ENCODE measurements at regions not wholly inside any gene's neighbourhood (a gene's known extent, or its start where the extent isn't known, plus 50 kb on each side); places are given as distances from the start of the nearest gene placed in this dataset.
A peak's percentile ranks its signal among the peaks of the same experiment; 100 is the strongest.

- H3K9me3 ChIP-seq, result no peaks in the 10 kb centered on the region
- in situ Hi-C loops (cut with MboI; ENCODE audit: low sequenced_read_pairs), result no loop called here
- no peaks in the 10 kb centered on the region for H3K27me3 ChIP-seq (ENCODE audit: low read depth)
- peaks cover 11% of the 10 kb centered on the region for H3K4me1 ChIP-seq
- no peaks in the 10 kb centered on the region for H3K36me3 ChIP-seq (replicated peaks)
- DNase-seq (ENCODE audit: low spot score in 2 of 2), result no peak
- no peak overlapping the region for H3K4me3 ChIP-seq
Observed at GRCh38 chrX:42686296-42686695, 91.7 kb downstream of the PPP1R2C start.

GRCh38 chrX:42684065-42684464 lies 93.9 kb downstream of the PPP1R2C start:
- Histone ChIP-seq H3K27me3 (ENCODE audit: low read depth) (no peaks in the 10 kb centered on the region), H3K9me3 (no peaks in the 10 kb centered on the region), H3K36me3 (replicated peaks) (no peaks in the 10 kb centered on the region), H3K4me3 (no peak overlapping the region), H3K4me1 (peaks cover 28% of the 10 kb centered on the region)
- in situ Hi-C loops (cut with MboI; ENCODE audit: low sequenced_read_pairs), result no loop called here
- DNase-seq (ENCODE audit: low spot score in 2 of 2), result no peak

GRCh38 chrX:42680666-42681065 lies 97.3 kb downstream of the PPP1R2C start:
- DNase-seq (ENCODE audit: low spot score in 2 of 2), result peak; percentile 78 to 95
- H3K4me1 ChIP-seq, result peaks cover 28% of the 10 kb centered on the region
- no peaks in the 10 kb centered on the region for H3K27me3 ChIP-seq (ENCODE audit: low read depth)
- H3K36me3 ChIP-seq (replicated peaks), result no peaks in the 10 kb centered on the region
- H3K4me3 ChIP-seq, result no peak overlapping the region
- H3K9me3 ChIP-seq, result no peaks in the 10 kb centered on the region
- in situ Hi-C loops (cut with MboI; ENCODE audit: low sequenced_read_pairs), result no loop called here

GRCh38 chrX:42678133-42678532 lies 99.8 kb downstream of the PPP1R2C start:
- Histone ChIP-seq H3K4me3 (no peak overlapping the region), H3K4me1 (peaks cover 28% of the 10 kb centered on the region), H3K9me3 (no peaks in the 10 kb centered on the region), H3K27me3 (ENCODE audit: low read depth) (no peaks in the 10 kb centered on the region), H3K36me3 (replicated peaks) (no peaks in the 10 kb centered on the region)
- DNase-seq (ENCODE audit: low spot score in 2 of 2), result peak; percentile 40
- in situ Hi-C loops (cut with MboI; ENCODE audit: low sequenced_read_pairs), result no loop called here

- H3K9me3 ChIP-seq, result no peaks in the 10 kb centered on the region
- DNase-seq (ENCODE audit: low spot score in 2 of 2), result no peak
- no peaks in the 10 kb centered on the region for H3K27me3 ChIP-seq (ENCODE audit: low read depth)
- H3K36me3 ChIP-seq (replicated peaks), result no peaks in the 10 kb centered on the region
- no peaks in the 10 kb centered on the region for H3K4me1 ChIP-seq
- in situ Hi-C loops (cut with MboI; ENCODE audit: low sequenced_read_pairs), result no loop called here
- H3K4me3 ChIP-seq, result no peak overlapping the region
Observed at GRCh38 chrX:42673301-42673810, 104.6 kb downstream of the PPP1R2C start.

GRCh38 chrX:42664680-42665079 lies 113.3 kb downstream of the PPP1R2C start:
- Histone ChIP-seq H3K9me3 (0 out of 2 replicates have a peak, but pooled peaks cover 1% of the 10 kb centered on the region), H3K4me3 (no peak overlapping the region), H3K27me3 (ENCODE audit: low read depth) (no peaks in the 10 kb centered on the region), H3K4me1 (no peaks in the 10 kb centered on the region), H3K36me3 (replicated peaks) (no peaks in the 10 kb centered on the region)
- in situ Hi-C loops (cut with MboI; ENCODE audit: low sequenced_read_pairs), result no loop called here
- DNase-seq (ENCODE audit: low spot score in 2 of 2), result no peak

GRCh38 chrX:42628471-42628870 lies 149.5 kb downstream of the PPP1R2C start:
- DNase-seq (ENCODE audit: low spot score in 2 of 2), result no peak
- no peak overlapping the region for H3K4me3 ChIP-seq
- no peaks in the 10 kb centered on the region for H3K36me3 ChIP-seq (replicated peaks)
- no peaks in the 10 kb centered on the region for H3K27me3 ChIP-seq (ENCODE audit: low read depth)
- no peaks in the 10 kb centered on the region for H3K9me3 ChIP-seq
- in situ Hi-C loops (cut with MboI; ENCODE audit: low sequenced_read_pairs), result no loop called here
- H3K4me1 ChIP-seq, result peaks cover 13% of the 10 kb centered on the region

- Histone ChIP-seq H3K4me3 (no peak overlapping the region), H3K9me3 (no peaks in the 10 kb centered on the region), H3K36me3 (replicated peaks) (no peaks in the 10 kb centered on the region), H3K27me3 (ENCODE audit: low read depth) (no peaks in the 10 kb centered on the region), H3K4me1 (peaks cover 13% of the 10 kb centered on the region)
- in situ Hi-C loops (cut with MboI; ENCODE audit: low sequenced_read_pairs), result no loop called here
- DNase-seq (ENCODE audit: low spot score in 2 of 2), result no peak
Observed at GRCh38 chrX:42627891-42628290, 150.1 kb downstream of the PPP1R2C start.

- in situ Hi-C loops (cut with MboI; ENCODE audit: low sequenced_read_pairs), result no loop called here
- H3K36me3 ChIP-seq (replicated peaks), result no peaks in the 10 kb centered on the region
- DNase-seq (ENCODE audit: low spot score in 2 of 2), result no peak
- no peaks in the 10 kb centered on the region for H3K27me3 ChIP-seq (ENCODE audit: low read depth)
- H3K4me3 ChIP-seq, result no peak overlapping the region
- peaks cover 13% of the 10 kb centered on the region for H3K4me1 ChIP-seq
- H3K9me3 ChIP-seq, result no peaks in the 10 kb centered on the region
Observed at GRCh38 chrX:42624524-42624923, 153.4 kb downstream of the PPP1R2C start.

- no peak overlapping the region for H3K4me3 ChIP-seq
- no peaks in the 10 kb centered on the region for H3K9me3 ChIP-seq
- no peaks in the 10 kb centered on the region for H3K36me3 ChIP-seq (replicated peaks)
- H3K27me3 ChIP-seq (ENCODE audit: low read depth), result no peaks in the 10 kb centered on the region
- peaks cover 7% of the 10 kb centered on the region for H3K4me1 ChIP-seq
- DNase-seq (ENCODE audit: low spot score in 2 of 2), result no peak
- in situ Hi-C loops (cut with MboI; ENCODE audit: low sequenced_read_pairs), result no loop called here
Observed at GRCh38 chrX:42619068-42619467, 158.9 kb downstream of the PPP1R2C start.

GRCh38 chrX:42616981-42617380 lies 161.0 kb downstream of the PPP1R2C start:
- no peak for DNase-seq (ENCODE audit: low spot score in 2 of 2)
- no peaks in the 10 kb centered on the region for H3K27me3 ChIP-seq (ENCODE audit: low read depth)
- in situ Hi-C loops (cut with MboI; ENCODE audit: low sequenced_read_pairs), result no loop called here

GRCh38 chrX:42615161-42615563 lies 162.8 kb downstream of the PPP1R2C start:
- peaks cover 7% of the 10 kb centered on the region for H3K4me1 ChIP-seq
- in situ Hi-C loops (cut with MboI; ENCODE audit: low sequenced_read_pairs), result no loop called here
- H3K36me3 ChIP-seq (replicated peaks), result no peaks in the 10 kb centered on the region
- H3K27me3 ChIP-seq (ENCODE audit: low read depth), result no peaks in the 10 kb centered on the region
- peak; percentile 14 to 76 for DNase-seq (ENCODE audit: low spot score in 2 of 2)
- H3K9me3 ChIP-seq, result no peaks in the 10 kb centered on the region
- H3K4me3 ChIP-seq, result no peak overlapping the region

More at GRCh38 chrX:42616981-42617380, 161.0 kb downstream of the PPP1R2C start:
- Histone ChIP-seq H3K4me1 (peaks cover 7% of the 10 kb centered on the region), H3K36me3 (replicated peaks) (no peaks in the 10 kb centered on the region), H3K9me3 (no peaks in the 10 kb centered on the region), H3K4me3 (no peak overlapping the region)

- in situ Hi-C loops (cut with MboI; ENCODE audit: low sequenced_read_pairs), result no loop called here
- H3K4me1 ChIP-seq, result no peaks in the 10 kb centered on the region
- H3K4me3 ChIP-seq, result no peak overlapping the region
- H3K36me3 ChIP-seq (replicated peaks), result no peaks in the 10 kb centered on the region
- no peaks in the 10 kb centered on the region for H3K9me3 ChIP-seq
- no peaks in the 10 kb centered on the region for H3K27me3 ChIP-seq (ENCODE audit: low read depth)
- DNase-seq (ENCODE audit: low spot score in 2 of 2), result no peak
Observed at GRCh38 chrX:42606591-42606990, 171.4 kb downstream of the PPP1R2C start.

GRCh38 chrX:42604302-42604701 lies 173.7 kb downstream of the PPP1R2C start:
- in situ Hi-C loops (cut with MboI; ENCODE audit: low sequenced_read_pairs), result no loop called here
- Histone ChIP-seq H3K4me1 (no peaks in the 10 kb centered on the region), H3K4me3 (no peak overlapping the region), H3K36me3 (replicated peaks) (no peaks in the 10 kb centered on the region), H3K9me3 (no peaks in the 10 kb centered on the region), H3K27me3 (ENCODE audit: low read depth) (no peaks in the 10 kb centered on the region)
- DNase-seq (ENCODE audit: low spot score in 2 of 2), result no peak

- Histone ChIP-seq H3K9me3 (no peaks in the 10 kb centered on the region), H3K4me3 (no peak overlapping the region), H3K36me3 (replicated peaks) (no peaks in the 10 kb centered on the region), H3K27me3 (ENCODE audit: low read depth) (no peaks in the 10 kb centered on the region; the same call in 1 of the 2 replicates), H3K4me1 (no peaks in the 10 kb centered on the region)
- no peak for DNase-seq (ENCODE audit: low spot score in 2 of 2)
- in situ Hi-C loops (cut with MboI; ENCODE audit: low sequenced_read_pairs), result no loop called here
Observed at GRCh38 chrX:42603016-42603415, 174.9 kb downstream of the PPP1R2C start.

Measured in HAP-1 (cell line).